ENCODE measurements at regions not wholly inside any gene's neighbourhood (a gene's known extent, or its start where the extent isn't known, plus 50 kb on each side); places are given as distances from the start of the nearest gene placed in this dataset.

DNA sequence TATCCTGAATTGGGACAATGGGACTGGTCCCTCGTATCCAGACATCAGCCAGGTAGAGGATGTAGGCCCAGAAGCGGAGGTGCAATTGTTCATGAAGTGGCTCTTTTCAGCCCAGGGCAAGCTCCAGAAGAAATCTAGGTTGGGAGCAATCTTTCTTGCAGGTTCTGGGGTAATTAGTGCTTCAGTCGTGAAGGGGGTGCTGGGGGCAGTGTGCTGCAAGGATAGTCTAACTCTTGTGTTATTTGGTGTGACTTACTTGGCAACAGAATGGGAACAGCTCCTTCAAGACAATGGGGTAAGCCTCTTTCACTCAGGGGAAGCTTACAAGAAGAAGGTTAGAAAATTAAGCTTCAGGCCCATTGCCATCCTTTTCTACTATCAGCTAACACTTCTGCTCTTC lies 273.0 kb downstream of the DIPK2A start:
- H3K4me3 ChIP-seq (replicated peaks; ENCODE audit: low read depth, low read length), result no peak overlapping the region
- TF ChIP-seq, protein P1, sequence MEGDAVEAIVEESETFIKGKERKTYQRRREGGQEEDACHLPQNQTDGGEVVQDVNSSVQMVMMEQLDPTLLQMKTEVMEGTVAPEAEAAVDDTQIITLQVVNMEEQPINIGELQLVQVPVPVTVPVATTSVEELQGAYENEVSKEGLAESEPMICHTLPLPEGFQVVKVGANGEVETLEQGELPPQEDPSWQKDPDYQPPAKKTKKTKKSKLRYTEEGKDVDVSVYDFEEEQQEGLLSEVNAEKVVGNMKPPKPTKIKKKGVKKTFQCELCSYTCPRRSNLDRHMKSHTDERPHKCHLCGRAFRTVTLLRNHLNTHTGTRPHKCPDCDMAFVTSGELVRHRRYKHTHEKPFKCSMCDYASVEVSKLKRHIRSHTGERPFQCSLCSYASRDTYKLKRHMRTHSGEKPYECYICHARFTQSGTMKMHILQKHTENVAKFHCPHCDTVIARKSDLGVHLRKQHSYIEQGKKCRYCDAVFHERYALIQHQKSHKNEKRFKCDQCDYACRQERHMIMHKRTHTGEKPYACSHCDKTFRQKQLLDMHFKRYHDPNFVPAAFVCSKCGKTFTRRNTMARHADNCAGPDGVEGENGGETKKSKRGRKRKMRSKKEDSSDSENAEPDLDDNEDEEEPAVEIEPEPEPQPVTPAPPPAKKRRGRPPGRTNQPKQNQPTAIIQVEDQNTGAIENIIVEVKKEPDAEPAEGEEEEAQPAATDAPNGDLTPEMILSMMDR (IDR thresholded peaks at IDR 0.05; ENCODE audit: low read depth, low read length, missing control alignments), result no peak
- DNase-seq (ENCODE audit: extremely low read depth, low read depth), result no peak

DNA sequence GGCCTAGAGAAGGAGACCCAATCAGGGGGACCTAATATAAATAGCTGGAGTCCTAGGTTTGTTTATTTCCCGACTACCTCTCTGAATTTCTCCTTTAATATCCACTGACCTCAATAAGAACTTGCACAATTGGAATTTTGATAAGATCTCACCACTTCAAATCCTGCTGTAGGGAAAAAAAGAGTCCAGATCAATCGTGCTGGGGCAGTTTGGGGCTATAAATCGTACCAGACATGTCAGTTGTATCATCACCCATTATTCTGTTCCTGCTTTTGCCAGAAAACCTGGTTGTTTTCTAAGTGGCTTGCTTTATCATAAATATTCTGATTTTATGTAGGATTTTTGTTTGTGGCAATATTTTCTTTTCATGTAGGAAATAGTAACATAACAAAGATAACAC lies 281.3 kb downstream of the DIPK2A start:
- no peak for DNase-seq (ENCODE audit: extremely low read depth, low read depth)
- no peak overlapping the region for H3K4me3 ChIP-seq (replicated peaks; ENCODE audit: low read depth, low read length)
- TF ChIP-seq, protein P1 (IDR thresholded peaks at IDR 0.05; ENCODE audit: low read depth, low read length, missing control alignments), result no peak

DNA sequence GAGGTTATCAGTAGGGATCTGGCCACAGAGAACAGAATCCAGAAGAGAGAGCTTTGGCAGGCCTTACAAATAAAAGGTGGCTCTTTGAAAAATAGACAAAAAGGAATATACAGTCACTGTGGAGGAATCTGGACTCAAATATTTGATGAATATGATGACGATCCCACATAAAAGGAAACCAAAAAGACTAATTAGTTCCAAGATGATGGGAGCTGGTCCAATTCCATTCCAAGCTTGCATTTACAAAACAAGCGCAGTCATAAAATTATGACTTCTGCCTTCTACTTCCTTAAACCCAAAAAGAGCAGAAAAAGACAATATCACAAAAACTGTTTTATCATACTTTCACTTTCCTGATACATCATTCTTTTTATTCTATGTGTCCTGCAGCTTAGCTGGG lies 285.8 kb downstream of the DIPK2A start:
- TF ChIP-seq, protein P1 (IDR thresholded peaks at IDR 0.05; ENCODE audit: low read depth, low read length, missing control alignments), result no peak
- no peak for DNase-seq (ENCODE audit: extremely low read depth, low read depth)
- no peak overlapping the region for H3K4me3 ChIP-seq (replicated peaks; ENCODE audit: low read depth, low read length)

DNA sequence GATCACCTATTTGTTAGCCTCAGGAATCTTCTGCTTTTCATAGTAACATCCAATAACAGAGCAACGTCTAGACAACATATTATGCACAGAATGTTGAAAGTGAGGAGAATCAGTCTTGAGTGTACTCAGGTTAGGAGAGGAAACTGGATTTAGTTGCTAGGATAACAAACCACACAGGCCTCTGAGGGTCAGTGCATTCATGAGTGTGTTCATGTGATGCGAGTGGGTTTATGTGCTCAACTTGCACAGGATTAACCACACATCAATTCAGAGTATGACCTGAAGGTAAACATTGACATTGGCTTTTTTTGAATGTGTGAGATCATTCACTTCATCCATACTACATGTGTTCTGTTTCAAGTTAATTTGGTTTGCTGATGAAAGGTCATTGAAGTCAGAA lies 287.6 kb downstream of the DIPK2A start:
- H3K4me3 ChIP-seq (replicated peaks; ENCODE audit: low read depth, low read length), result no peak overlapping the region
- TF ChIP-seq, protein P1 (IDR thresholded peaks at IDR 0.05; ENCODE audit: low read depth, low read length, missing control alignments), result no peak
- DNase-seq (ENCODE audit: extremely low read depth, low read depth), result no peak

DNA sequence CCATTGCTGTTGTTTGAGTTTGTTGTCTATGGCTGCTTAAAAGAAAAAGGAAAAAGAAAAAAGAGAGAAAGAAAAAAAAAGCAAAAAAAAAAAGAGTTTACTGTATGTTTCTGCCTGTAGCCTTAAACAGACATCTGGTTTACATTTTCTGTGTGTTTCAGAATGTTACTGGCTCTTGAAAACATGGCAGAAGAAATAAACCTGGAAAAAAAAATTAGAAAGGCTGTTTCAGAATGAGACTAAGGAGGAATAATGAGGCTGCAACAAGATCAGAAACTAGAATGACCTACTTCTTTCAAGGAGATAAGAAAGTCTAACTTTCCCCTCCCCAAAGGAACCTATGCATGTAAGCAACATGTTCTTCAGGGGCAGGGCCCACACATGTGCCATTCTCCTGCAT lies 292.1 kb downstream of the DIPK2A start:
- TF ChIP-seq, protein P1 (IDR thresholded peaks at IDR 0.05; ENCODE audit: low read depth, low read length, missing control alignments), result no peak
- no peak overlapping the region for H3K4me3 ChIP-seq (replicated peaks; ENCODE audit: low read depth, low read length)
- DNase-seq (ENCODE audit: extremely low read depth, low read depth), result no peak

DNA sequence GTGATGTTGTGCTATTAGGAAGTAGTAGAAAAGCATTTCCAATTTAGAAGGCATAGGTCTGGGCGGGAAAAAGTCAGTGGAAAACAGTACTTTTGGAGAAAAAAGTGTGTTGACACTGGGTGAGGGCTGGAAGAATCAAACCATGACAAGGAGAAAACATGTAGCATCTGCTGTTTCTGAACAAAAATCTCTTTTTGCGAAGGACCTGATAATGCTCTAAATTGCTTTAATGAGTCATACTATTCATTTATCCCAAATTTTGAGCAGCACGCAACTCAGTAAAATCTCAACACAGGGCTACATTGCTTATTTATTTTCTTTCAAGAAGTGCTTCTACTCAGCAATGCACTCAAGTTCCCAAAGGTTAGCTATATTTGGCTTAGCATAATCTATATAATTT lies 292.7 kb downstream of the DIPK2A start:
- TF ChIP-seq, protein P1 (IDR thresholded peaks at IDR 0.05; ENCODE audit: low read depth, low read length, missing control alignments), result no peak
- no peak for DNase-seq (ENCODE audit: extremely low read depth, low read depth)
- no peak overlapping the region for H3K4me3 ChIP-seq (replicated peaks; ENCODE audit: low read depth, low read length)

DNA sequence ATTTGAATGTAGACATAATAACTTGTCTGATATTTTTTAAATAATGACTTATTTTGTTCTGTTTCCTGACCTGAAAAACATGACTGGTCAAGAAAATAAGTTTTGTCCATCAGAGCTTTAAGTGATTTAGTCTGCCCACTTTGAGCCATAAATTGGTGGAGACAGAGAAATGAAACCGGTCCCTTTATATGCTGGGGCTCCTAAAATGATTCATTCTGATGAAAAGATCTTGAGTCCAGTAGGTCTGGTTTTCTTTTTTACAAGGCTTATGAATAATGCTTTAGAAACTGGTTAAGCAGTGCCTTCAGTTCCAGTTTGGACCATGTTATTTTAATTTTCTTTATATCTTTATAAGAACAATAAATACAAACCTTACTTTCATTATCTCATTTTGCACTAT lies 293.2 kb downstream of the DIPK2A start:
- H3K4me3 ChIP-seq (replicated peaks; ENCODE audit: low read depth, low read length), result no peak overlapping the region
- DNase-seq (ENCODE audit: extremely low read depth, low read depth), result no peak
- TF ChIP-seq, protein P1 (IDR thresholded peaks at IDR 0.05; ENCODE audit: low read depth, low read length, missing control alignments), result no peak
